ENCODE measurements at regions not wholly inside any gene's neighbourhood (a gene's known extent, or its start where the extent isn't known, plus 50 kb on each side); places are given as distances from the start of the nearest gene placed in this dataset.

GRCh38 chr20:40468759-40469158 is 220.3 kb downstream of the MAFB start:
- TF ChIP-seq, protein P1, sequence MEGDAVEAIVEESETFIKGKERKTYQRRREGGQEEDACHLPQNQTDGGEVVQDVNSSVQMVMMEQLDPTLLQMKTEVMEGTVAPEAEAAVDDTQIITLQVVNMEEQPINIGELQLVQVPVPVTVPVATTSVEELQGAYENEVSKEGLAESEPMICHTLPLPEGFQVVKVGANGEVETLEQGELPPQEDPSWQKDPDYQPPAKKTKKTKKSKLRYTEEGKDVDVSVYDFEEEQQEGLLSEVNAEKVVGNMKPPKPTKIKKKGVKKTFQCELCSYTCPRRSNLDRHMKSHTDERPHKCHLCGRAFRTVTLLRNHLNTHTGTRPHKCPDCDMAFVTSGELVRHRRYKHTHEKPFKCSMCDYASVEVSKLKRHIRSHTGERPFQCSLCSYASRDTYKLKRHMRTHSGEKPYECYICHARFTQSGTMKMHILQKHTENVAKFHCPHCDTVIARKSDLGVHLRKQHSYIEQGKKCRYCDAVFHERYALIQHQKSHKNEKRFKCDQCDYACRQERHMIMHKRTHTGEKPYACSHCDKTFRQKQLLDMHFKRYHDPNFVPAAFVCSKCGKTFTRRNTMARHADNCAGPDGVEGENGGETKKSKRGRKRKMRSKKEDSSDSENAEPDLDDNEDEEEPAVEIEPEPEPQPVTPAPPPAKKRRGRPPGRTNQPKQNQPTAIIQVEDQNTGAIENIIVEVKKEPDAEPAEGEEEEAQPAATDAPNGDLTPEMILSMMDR (IDR thresholded peaks at IDR 0.05; ENCODE audit: extremely low read depth in 1 of 2, insufficient read depth in 1 of 2, low read depth in 1 of 2, low read length in 2 of 2): no peak
- TF ChIP-seq POLR2A (IDR thresholded peaks at IDR 0.05; ENCODE audit: low read depth, low read length) (no peak), POLR2AphosphoS5 (IDR thresholded peaks at IDR 0.05; ENCODE audit: insufficient read depth, low read depth, low read length) (no peak), EZH2 (IDR thresholded peaks at IDR 0.05; ENCODE audit: borderline replicate concordance, low read depth, low read length, severe bottlenecking) (no peak), GATA2 (IDR thresholded peaks at IDR 0.05; ENCODE audit: insufficient read depth, insufficient read length, low read depth, low read length) (no peak)
